Activated naive CD4-positive, alpha-beta T cell treated with anti-CD3 and anti-CD28 coated beads, Interleukin-2, amount 10 ng/mL, durations not matched to agents 7 days and 5 days (primary cell): ENCODE measurements at regions not wholly inside any gene's neighbourhood (a gene's known extent, or its start where the extent isn't known, plus 50 kb on each side); places are given as distances from the start of the nearest gene placed in this dataset.
"Not testable (repeated sequence)": the region's sequence is repeated elsewhere in the genome, so short reads cannot be mapped to it uniquely, and the experiment has no call there.

ENCODE experiments used
- CTCF ChIA-PET: fragments of 350-600 bp; sonication (Branson Sonifier 250); formaldehyde crosslinking; loops from one replicate; lab custom pipeline; 2021; ENCODE audit warnings: antibody characterized with exemption; lab: Charles Lee
- DNase-seq: peaks from one replicate; pipeline ENCODE4 v3.0.0-alpha.2; 2020
- H3K27ac Mint-ChIP-seq: one replicate; pipeline ENCODE4 v1.8.0; 2021; ENCODE audit warnings: mild to moderate bottlenecking, moderate library complexity, mixed read lengths
- H3K27me3 Mint-ChIP-seq: one replicate; pipeline ENCODE4 v1.8.0; 2021; ENCODE audit warnings: mild to moderate bottlenecking, mixed read lengths
- H3K36me3 Mint-ChIP-seq: one replicate; pipeline ENCODE4 v1.8.0; 2021; ENCODE audit warnings: mixed read lengths
- H3K4me1 Mint-ChIP-seq: one replicate; pipeline ENCODE4 v1.8.0; 2021; ENCODE audit warnings: mixed read lengths
- H3K4me3 Mint-ChIP-seq: one replicate; pipeline ENCODE4 v1.8.0; 2021; ENCODE audit warnings: mild to moderate bottlenecking, moderate library complexity, mixed read lengths
- H3K9me3 Mint-ChIP-seq: one replicate; pipeline ENCODE4 v1.8.0; 2021; ENCODE audit warnings: mixed read lengths

GRCh38 chr1:30527511-30528140 lies 195.8 kb downstream of the MATN1 start:
- H3K9me3 Mint-ChIP-seq = no peaks in the 10 kb centered on the region
- DNase-seq = no peak
- H3K27ac Mint-ChIP-seq = no peak overlapping the region
- no peaks in the 10 kb centered on the region for H3K4me1 Mint-ChIP-seq
- peaks cover 34% of the 10 kb centered on the region for H3K27me3 Mint-ChIP-seq
- no peaks in the 10 kb centered on the region for H3K36me3 Mint-ChIP-seq
- H3K4me3 Mint-ChIP-seq = no peak overlapping the region
- CTCF ChIA-PET = no interaction called here

GRCh38 chr1:30526652-30527345 lies 196.6 kb downstream of the MATN1 start:
- Mint-ChIP-seq H3K9me3 (no peaks in the 10 kb centered on the region), H3K36me3 (no peaks in the 10 kb centered on the region), H3K27ac (no peak overlapping the region), H3K27me3 (peaks cover 39% of the 10 kb centered on the region), H3K4me1 (no peaks in the 10 kb centered on the region), H3K4me3 (no peak overlapping the region)
- CTCF ChIA-PET = no interaction called here
- no peak for DNase-seq

- H3K4me3 Mint-ChIP-seq = no peak overlapping the region
- H3K36me3 Mint-ChIP-seq = no peaks in the 10 kb centered on the region
- CTCF ChIA-PET = no interaction called here
- H3K9me3 Mint-ChIP-seq = no peaks in the 10 kb centered on the region
- peaks cover 42% of the 10 kb centered on the region for H3K27me3 Mint-ChIP-seq
- no peaks in the 10 kb centered on the region for H3K4me1 Mint-ChIP-seq
- DNase-seq = no peak
- H3K27ac Mint-ChIP-seq = no peak overlapping the region
Observed at GRCh38 chr1:30525971-30526651, 197.3 kb downstream of the MATN1 start.

- Mint-ChIP-seq H3K4me3 (no peak overlapping the region), H3K27me3 (peaks cover 41% of the 10 kb centered on the region), H3K4me1 (no peaks in the 10 kb centered on the region), H3K36me3 (no peaks in the 10 kb centered on the region), H3K9me3 (no peaks in the 10 kb centered on the region), H3K27ac (no peak overlapping the region)
- no peak for DNase-seq
- CTCF ChIA-PET = no interaction called here
Observed at GRCh38 chr1:30525631-30525970, 197.8 kb downstream of the MATN1 start.

- Mint-ChIP-seq H3K27me3 (peaks cover 39% of the 10 kb centered on the region), H3K4me1 (no peaks in the 10 kb centered on the region), H3K36me3 (no peaks in the 10 kb centered on the region), H3K27ac (no peak overlapping the region), H3K4me3 (no peak overlapping the region), H3K9me3 (no peaks in the 10 kb centered on the region)
- CTCF ChIA-PET = no interaction called here
- no peak for DNase-seq
Observed at GRCh38 chr1:30524840-30525617, 198.4 kb downstream of the MATN1 start.

- DNase-seq, H3K27ac Mint-ChIP-seq, H3K4me1 Mint-ChIP-seq: not testable (repeated sequence)
Observed at GRCh38 chr1:30524025-30524555, 199.3 kb downstream of the MATN1 start.

GRCh38 chr1:30523055-30524020 lies 200.0 kb downstream of the MATN1 start:
- Mint-ChIP-seq H3K27me3 (peaks cover 39% of the 10 kb centered on the region), H3K4me1 (no peaks in the 10 kb centered on the region), H3K9me3 (no peaks in the 10 kb centered on the region), H3K36me3 (no peaks in the 10 kb centered on the region), H3K4me3 (no peak overlapping the region), H3K27ac (no peak overlapping the region)
- CTCF ChIA-PET = no interaction called here
- no peak for DNase-seq

More at GRCh38 chr1:30524025-30524555, 199.3 kb downstream of the MATN1 start:
- H3K36me3 Mint-ChIP-seq, CTCF ChIA-PET, H3K4me3 Mint-ChIP-seq, H3K9me3 Mint-ChIP-seq: not testable (repeated sequence)
- H3K27me3 Mint-ChIP-seq = peaks cover 39% of the 10 kb centered on the region

GRCh38 chr1:30522031-30523004 lies 201.1 kb downstream of the MATN1 start:
- peaks cover 34% of the 10 kb centered on the region for H3K27me3 Mint-ChIP-seq
- H3K4me3 Mint-ChIP-seq = no peak overlapping the region
- no peak for DNase-seq
- no peaks in the 10 kb centered on the region for H3K36me3 Mint-ChIP-seq
- CTCF ChIA-PET = no interaction called here
- no peaks in the 10 kb centered on the region for H3K9me3 Mint-ChIP-seq
- no peak overlapping the region for H3K27ac Mint-ChIP-seq
- H3K4me1 Mint-ChIP-seq = no peaks in the 10 kb centered on the region

- no peak for DNase-seq
- CTCF ChIA-PET = no interaction called here
- H3K4me1 Mint-ChIP-seq = no peaks in the 10 kb centered on the region
- no peaks in the 10 kb centered on the region for H3K36me3 Mint-ChIP-seq
- no peak overlapping the region for H3K27ac Mint-ChIP-seq
- no peak overlapping the region for H3K4me3 Mint-ChIP-seq
- H3K9me3 Mint-ChIP-seq = no peaks in the 10 kb centered on the region
- peaks cover 32% of the 10 kb centered on the region for H3K27me3 Mint-ChIP-seq
Observed at GRCh38 chr1:30521261-30521865, 202.0 kb downstream of the MATN1 start.

GRCh38 chr1:30520476-30520875 lies 202.9 kb downstream of the MATN1 start:
- no peak for DNase-seq
- Mint-ChIP-seq H3K27ac (no peak overlapping the region), H3K9me3 (no peaks in the 10 kb centered on the region), H3K4me1 (no peaks in the 10 kb centered on the region), H3K27me3 (peaks cover 26% of the 10 kb centered on the region), H3K4me3 (no peak overlapping the region), H3K36me3 (no peaks in the 10 kb centered on the region)
- CTCF ChIA-PET = no interaction called here

GRCh38 chr1:30519201-30519763 lies 204.1 kb downstream of the MATN1 start:
- Mint-ChIP-seq H3K4me3 (no peak overlapping the region), H3K4me1 (no peaks in the 10 kb centered on the region), H3K36me3 (no peaks in the 10 kb centered on the region), H3K9me3 (no peaks in the 10 kb centered on the region), H3K27me3 (peaks cover 18% of the 10 kb centered on the region), H3K27ac (no peak overlapping the region)
- no peak for DNase-seq
- CTCF ChIA-PET = no interaction called here

GRCh38 chr1:30518696-30519095 lies 204.7 kb downstream of the MATN1 start:
- CTCF ChIA-PET = no interaction called here
- Mint-ChIP-seq H3K4me1 (no peaks in the 10 kb centered on the region), H3K27me3 (peaks cover 18% of the 10 kb centered on the region), H3K9me3 (no peaks in the 10 kb centered on the region), H3K36me3 (no peaks in the 10 kb centered on the region), H3K4me3 (no peak overlapping the region), H3K27ac (no peak overlapping the region)
- DNase-seq = no peak
